HG03439 (cell line): ENCODE measurements at regions not wholly inside any gene's neighbourhood (a gene's known extent, or its start where the extent isn't known, plus 50 kb on each side); places are given as distances from the start of the nearest gene placed in this dataset.
"Not testable (repeated sequence)": the region's sequence is repeated elsewhere in the genome, so short reads cannot be mapped to it uniquely, and the experiment has no call there.

Source experiments
- ATAC-seq: cut with Tn5 transposase; IDR thresholded peaks from one replicate; pipeline ENCODE4 v1.9.1; 2021; ENCODE audit warnings: mild to moderate bottlenecking, moderate library complexity; ENCODE audit not compliant: unreplicated experiment

- no peak for ATAC-seq
These were observed 203.0 kb upstream of the EPHA4 start for GRCh38 chr2:221775096-221775495.

GRCh38 chr2:221774136-221774535 lies 202.0 kb upstream of the EPHA4 start:
- no peak for ATAC-seq

DNA sequence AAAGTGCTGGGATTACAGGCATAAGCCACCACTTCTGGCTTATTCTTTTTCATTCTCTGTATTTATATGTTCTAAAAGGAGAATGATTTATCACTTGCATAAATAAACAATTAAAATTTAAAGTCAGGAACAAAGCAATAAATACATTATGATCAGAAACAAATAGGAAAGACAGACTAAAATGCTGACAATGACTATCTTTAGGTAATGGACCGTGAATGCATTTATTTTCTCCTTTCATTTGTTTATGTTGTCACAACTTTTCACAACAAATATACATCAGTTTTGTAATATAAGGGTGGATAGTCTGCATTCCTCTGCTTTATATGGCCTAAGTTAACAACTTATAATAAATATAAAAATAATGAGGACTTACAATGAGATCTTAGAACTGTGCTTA lies 199.2 kb upstream of the EPHA4 start:
- no peak for ATAC-seq

GRCh38 chr2:221767106-221768012 lies 195.3 kb upstream of the EPHA4 start:
- ATAC-seq: no peak

DNA sequence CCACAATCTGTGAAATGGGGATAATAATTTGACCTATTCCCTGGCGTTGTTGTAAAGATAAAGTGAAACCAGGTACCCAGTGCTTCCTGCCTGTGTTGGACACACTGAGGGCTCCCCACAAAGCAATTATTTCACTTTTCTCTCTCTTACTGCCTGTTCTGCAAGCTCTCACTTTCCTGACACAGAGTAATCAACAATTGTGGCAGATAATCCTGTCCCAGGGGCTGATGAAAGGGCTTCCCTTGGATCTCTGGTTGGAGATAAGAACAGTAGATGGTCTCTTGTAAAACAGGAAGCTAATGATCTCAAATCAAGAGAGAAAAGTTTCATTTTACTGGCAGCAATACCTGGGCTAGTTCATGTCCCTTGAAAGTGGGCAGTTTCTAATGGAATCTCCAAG lies 190.4 kb upstream of the EPHA4 start:
- ATAC-seq: no peak

DNA sequence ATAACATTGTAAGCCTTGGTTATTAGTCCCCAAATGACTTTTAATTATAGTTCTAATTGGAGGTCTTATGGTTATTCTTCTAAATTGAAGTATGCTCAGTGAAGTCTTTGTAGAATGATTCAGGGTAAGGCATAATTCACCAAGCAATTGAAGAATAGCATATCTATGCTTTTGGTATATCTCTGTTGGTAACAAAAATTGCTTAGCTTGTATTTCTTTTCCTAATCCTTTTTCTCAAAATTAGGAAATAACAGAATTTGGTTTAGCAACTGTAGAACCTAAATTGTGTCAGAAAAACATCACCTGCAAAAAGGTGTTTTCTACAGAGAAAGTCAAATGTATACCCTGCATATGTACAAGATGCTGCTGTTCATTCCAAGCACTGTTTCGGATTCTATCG lies 189.2 kb upstream of the EPHA4 start:
- no peak for ATAC-seq

GRCh38 chr2:221758076-221758475 lies 186.0 kb upstream of the EPHA4 start:
- ATAC-seq: no peak

- no peak for ATAC-seq
These were observed 181.3 kb upstream of the EPHA4 start for GRCh38 chr2:221753401-221753800.

GRCh38 chr2:221752781-221753180 lies 180.7 kb upstream of the EPHA4 start:
- ATAC-seq: no peak

DNA sequence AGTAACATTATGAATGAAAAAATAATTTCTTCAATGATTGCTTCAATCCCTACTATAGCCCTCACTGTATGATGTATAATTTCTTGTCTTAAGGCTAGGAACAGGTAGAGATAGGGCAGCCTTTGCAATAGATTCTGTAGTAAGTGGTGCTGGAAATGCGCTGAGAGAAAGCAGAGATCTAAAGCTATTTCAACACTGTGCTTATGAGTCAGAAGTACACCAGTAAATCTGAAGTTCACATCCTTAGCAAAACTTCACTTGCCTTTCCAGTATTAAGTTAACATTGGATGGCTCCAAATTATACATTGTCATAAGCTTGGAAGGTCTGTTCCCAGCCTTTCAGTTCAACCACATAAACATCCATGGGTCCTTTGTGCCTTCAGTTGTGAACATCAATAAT lies 178.2 kb upstream of the EPHA4 start:
- ATAC-seq: no peak

DNA sequence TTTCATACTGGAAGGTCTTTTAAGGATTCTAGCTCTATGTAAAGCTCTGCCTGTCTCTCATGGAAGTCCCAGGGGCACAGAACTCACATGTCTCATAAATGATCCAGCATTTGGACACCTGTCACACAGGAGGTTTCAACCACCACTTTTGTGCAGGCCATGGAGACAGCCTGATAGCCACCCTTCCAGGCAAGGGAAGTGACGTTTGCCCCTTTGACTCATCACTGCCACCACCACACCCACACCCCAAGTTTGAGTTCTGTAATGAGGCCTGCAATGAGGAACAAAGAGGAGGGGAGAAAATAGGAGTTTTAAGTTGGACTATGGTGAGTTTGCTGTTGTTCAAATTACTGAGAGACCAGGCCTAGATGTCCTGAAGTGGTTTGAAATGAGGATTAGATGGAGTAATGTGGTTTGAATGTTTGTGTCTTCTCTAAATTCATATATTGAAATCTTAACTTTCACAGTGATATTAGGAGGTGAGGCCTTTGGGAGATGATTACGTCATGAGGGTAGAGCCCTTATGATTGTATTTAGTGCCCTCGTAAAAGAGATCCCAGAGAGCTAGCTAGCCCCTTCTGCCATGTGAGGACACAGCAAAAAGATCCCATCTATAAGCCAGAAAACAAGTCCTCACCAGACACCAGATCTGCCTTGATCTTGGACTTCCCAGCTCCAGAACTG lies 175.3 kb upstream of the EPHA4 start:
- ATAC-seq: no peak

DNA sequence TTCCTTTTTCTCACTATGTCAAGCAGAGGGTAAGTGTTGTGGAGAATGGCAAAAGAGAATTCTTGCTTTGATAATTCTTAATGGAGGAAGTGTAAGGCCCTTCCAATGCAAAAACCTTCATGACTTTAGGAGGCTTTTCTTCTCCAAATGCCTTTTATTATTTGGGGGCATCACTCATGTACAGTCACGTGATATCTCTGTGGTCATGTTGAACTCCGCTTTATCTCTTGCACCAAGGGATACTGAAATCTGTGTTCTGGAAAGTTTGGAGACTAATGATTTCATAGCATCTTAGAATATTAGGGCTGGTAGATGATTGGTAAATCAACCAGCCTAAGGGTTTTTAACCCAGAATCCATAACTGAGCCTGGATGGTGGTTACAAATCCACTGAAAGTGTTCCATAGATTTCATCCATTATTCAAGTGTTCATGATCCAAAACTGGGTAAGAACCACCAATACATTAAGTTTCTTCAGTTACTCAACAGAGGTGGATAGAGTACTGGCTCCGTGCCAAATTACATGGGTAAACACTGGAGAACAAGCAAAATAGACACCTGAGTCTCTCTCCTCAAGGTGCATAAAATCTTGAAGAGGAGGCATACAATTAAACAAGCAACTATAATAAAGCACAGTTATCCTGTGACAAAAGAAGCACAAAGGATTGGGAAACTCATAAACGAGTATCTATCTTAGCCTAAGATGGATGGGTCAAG lies 169.6 kb upstream of the EPHA4 start:
- ATAC-seq: no peak

DNA sequence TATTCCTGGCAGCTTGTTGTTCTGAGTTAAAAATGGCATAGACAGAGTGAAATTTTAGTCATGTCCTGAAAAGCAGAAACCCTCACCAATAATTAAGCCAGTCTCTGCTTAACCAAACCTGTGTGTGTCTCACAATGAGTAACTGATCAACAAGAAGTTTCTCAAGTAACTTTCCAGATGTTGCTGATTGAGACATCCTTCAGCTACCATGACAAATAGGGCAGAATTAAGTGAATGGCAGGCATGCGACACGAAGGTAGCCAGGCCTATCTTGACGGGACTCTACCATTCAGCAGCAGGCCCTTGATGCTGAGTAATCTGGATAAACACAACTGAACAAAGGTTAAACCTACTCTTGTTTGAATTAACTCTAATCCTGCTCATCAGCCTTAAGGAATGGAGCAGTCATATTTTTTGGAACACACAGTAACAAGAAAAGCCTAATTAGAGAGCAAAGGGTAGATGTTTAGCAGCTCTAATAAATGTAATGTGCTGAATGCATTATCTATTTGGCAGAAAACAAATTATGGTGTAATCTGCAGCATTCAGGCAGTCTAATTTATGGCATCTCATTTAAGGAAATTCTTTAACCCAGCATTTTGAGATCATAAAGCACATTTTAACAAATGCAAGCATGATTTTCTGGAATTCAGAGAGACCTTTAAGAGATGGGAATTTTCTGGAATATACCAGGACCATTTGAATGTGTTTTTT lies 159.5 kb upstream of the EPHA4 start:
- peak; percentile 52 for ATAC-seq

DNA sequence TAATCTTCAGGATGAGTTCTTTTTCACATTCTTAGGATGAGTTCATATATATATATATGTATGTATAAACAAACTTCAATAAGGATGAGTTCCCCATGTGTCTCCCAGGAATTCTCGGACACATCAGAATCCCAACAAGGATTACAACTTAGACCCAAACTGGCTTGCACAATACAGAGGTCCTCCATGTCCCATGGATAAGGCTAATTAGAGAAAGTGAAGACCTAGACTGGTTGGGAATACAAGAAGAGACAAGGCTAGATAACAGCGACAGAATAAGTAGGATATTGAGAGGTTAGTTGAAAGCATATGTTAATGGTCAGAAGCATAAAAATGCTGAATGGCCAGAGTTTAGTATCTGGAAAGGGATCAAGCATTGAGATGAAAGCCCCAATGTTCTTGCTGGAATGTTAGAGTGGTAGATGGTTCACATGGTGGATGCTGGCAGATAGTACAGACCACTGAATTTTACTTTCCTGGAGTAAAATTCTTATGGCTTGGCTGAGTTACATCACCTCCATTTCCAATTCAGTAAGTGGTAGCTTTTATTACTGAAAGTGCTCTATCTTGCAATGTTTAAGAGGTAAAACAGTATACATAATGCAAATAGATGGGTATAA lies 154.9 kb upstream of the EPHA4 start:
- ATAC-seq: no peak

DNA sequence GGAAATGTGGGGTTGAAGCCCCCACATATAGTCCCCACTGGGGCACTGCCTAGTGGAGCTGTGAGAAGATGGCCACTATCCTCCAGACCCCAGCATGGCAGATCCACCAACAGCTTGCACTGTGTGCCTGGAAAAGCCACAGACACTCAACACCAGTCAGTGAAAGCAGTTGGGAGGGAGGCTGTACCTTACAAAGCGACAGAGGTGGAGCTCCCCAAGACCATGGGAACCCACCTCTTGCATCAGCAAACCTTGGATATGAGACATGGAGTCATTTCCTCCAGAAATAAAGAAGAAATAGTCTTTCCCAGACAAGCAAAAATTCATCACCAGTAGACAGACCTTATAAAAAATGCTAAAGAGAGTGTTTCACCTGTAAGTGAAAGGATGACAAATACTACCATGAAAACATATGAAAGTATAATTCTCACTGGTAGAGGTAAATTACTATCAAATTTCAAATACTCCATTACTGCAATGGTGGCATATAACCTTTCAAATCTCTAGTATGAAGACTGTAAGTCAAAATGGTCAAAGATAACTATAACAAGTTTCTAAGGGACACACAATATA lies 152.6 kb upstream of the EPHA4 start:
- ATAC-seq: no peak

- ATAC-seq: not testable (repeated sequence)
These were observed 152.0 kb upstream of the EPHA4 start for GRCh38 chr2:221724117-221724516.

GRCh38 chr2:221716426-221717303 lies 144.6 kb upstream of the EPHA4 start:
- no peak for ATAC-seq

DNA sequence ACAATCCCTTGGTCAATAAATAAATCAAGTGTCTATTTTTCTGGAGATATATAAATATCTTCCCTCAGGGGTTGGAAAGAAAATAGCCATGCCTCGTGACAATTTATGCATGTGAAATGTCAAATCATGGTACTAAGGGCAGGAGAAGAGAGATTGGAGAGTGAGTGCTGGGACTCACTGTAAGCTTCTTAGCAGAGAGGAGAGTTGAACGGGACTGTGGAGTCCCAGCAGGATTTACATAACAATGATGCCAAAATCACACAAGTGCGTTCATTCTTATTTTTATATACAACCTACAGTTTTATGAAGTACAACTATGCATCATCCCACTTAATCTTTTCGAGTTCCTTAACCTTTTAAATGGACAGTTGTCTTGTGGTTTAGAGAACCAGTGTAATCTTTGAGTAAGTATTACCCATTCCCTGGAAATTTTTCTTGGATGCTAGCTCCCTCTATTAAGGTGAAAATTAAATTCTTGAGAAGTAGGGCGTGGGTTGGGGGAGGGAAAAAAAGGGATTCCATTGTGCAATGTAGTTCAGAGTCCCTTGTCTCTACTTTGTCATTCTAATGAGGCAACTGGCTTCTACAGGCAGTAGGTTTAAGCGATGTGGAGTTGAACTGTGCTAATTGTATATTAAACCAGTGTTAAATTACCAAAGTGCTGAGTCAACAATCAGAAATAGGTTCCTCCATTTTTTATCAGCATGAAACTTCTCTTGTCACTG lies 143.6 kb upstream of the EPHA4 start:
- ATAC-seq: no peak

- ATAC-seq: no peak
These were observed 138.6 kb upstream of the EPHA4 start for GRCh38 chr2:221710744-221711143.
